Astrocyte of the hippocampus (primary cell): ENCODE measurements at regions not wholly inside any gene's neighbourhood (a gene's known extent, or its start where the extent isn't known, plus 50 kb on each side); places are given as distances from the start of the nearest gene placed in this dataset.
"Not testable (repeated sequence)": the region's sequence is repeated elsewhere in the genome, so short reads cannot be mapped to it uniquely, and the experiment has no call there.

Source experiments
- DNase-seq: peaks from one replicate; pipeline ENCODE4 v3.0.0; 2011; ENCODE audit warnings: low read depth, low spot score

DNA sequence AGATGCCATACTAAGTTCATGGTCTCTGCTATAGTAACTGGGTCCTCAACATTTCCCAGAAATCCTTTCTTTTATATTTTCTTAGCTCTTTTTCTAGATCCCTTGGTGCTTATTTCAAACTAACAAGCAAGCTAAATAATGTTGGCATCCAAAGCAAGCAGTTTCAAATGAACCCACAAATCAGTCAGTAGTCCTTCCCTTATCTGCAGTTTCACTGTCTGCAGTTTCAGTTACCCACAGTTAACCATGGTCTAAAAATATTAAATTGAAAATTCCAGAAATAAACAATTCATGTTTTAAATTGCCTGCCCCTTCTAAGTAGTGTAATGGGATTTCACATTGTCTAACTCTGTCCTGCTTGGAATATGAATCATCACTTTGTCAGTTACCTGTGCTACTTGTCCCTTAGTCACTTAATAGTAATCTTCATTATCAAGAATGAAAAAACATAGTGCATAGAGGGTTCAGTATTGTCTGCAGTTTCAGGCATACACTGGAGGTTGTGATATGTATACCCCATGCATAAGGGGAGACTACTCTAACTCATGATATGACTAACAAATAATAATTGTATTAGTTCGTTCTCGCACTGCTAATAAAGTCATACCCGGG is 633.7 kb downstream of the MECOM start:
- no peak for DNase-seq

DNA sequence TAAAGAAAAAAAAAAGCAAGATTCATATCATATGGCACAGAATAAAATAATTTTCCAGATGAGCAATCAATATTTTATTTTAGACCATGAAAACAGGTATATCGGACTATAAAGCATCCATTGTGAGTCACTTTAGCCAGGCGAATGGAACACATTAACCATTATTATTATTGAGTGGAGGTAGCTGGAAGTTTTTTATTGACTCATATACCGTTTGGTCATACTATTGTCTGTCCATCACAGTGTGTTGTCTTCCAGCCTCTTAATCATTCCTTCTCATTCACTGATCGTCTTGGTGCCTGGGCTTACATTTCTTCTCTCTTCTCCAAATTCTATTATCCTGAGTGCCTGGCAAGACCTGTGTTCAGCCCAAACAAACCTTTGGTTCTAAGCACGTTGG is 634.8 kb downstream of the MECOM start:
- no peak for DNase-seq

DNA sequence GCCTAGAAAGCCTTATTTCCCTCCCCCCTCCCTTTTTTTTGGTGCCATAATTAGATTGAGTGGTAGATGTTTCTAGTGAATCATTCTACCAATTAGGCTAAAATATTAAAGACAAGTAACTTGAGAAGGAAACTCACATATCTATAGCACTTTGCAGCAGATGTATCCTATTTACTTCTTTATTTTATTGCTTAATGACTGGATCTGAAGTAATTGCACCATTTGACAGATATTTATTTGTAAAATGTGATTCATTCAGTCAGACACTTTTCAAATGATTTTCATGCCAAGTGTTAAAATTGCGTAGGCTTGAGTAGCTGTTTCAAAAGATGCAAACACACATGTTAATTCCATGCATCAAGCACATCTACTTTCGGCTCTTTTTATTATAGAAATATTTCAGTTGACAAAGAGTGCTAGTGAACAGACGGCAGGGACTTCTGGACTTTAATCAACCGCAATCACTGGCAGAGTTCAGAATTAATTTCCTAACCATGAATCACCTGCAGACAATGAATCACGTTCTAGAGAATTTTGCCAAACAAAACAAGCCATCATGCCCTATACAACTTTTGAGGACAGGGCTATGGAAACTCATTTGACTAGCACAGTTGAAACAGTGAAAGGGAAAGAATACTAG is 636.8 kb downstream of the MECOM start:
- DNase-seq: peak; percentile 92

DNA sequence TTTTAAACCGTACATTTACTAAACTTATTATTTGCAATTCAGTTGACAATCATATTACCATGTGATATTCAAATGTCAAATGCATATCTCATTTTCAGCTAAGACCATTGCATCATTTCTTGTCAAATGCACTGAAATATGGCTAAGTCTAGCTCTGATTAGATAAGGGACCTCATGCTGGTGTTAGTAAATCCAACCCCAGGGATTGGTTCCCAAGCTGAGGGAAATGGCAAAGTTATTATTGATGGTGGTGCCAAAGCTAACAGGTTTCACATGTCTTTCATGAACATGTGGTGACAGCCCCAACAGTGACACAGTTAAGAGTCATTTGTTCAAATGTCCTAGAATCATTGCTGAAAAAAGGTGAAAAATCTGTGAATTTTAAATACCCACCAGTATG is 641.1 kb downstream of the MECOM start:
- no peak for DNase-seq

DNA sequence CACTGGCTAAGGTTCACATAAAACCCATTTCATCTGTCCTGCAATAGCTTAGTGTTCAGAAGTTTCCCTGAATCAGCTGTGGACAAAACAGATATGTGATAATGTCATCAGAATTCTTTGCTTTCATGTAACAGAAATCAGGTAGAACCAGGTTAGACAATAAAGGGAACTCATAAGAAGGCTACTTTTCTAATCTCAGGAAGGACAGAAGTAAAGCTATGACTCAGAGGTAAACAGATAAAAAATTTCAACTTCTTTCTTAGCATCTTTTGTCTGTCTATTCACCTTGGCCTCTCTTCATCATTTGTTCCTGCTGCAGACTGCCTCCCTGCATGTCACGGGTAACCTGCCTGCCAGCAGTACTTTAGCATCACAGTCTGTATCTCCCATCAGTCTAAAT is 643.1 kb downstream of the MECOM start:
- no peak for DNase-seq

DNA sequence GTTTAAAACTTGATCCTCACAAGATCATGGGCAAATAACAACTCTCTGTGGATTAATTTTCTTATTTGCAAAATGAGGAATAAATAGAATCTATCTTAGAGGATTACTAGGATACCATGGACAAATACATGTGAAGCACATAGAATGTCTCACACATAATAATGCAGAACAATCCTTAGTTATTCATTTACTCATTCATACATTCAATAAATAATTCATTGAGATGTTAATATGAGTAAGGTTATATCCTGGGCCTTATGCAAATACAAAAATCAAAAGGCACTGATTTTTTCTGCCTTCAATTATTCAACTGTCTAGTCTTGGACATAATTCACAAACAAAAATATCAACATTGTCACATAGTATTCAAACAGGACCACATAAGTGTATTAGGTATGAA is 654.1 kb downstream of the MECOM start:
- DNase-seq: no peak

DNA sequence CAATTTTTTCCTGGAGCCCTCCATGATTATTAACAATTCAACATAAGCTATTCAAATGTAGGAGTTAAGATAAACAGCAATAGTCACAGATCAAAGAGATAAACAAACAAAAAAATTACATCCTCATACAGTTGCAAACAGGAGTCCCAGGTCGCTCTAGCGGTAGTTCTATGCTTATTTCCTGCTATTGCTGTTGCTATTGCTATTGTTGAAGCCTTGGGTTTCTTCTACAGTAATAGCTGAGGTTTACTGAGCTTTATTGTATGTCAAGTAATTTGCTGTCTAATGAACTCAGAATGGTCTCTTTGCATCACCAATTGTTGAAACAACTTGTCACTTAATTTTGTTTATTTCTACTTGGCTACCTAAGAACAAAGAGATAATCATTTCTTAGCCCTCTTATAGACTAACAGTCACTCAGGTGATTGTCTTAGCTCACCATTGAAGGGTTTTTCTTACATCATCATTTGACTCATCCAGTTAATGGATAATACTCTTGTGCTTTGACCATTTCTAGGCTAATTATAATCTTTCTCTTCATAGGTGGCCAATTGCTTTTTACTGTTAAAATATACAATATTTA is 654.6 kb downstream of the MECOM start:
- no peak for DNase-seq

DNA sequence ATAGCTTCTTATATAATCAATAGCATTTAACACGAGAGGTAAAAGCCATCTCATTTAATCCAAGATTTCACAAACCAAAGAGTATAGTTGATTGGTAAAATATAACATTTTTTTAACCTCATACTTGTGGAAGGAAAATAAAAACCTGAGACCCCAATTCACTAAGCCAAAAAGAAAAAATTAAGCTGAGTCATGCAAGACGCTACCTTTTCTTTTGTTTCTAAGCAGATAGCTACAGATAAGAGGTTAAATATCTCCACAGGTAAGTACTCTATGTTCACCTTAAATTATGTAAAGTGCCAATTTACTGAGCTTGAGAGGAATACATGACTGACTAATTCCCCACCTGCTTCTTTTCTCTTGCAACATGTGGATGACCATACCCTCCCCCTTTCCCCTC is 656.4 kb downstream of the MECOM start:
- DNase-seq: no peak

DNA sequence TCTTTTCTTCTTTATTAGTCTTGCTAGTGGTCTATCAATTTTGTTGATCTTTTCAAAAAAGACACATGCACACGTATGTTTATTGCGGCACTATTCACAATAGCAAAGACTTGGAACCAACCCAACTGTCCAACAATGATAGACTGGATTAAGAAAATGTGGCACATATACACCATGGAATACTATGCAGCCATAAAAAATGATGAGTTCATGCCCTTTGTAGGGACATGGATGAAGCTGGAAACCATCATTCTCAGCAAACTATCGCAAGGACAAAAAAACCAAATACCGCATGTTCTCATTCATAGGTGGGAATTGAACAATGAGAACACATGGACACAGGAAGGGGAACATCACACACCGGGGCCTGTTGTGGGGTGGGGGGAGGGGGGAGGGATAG is 657.1 kb downstream of the MECOM start:
- not testable (repeated sequence) for DNase-seq

DNA sequence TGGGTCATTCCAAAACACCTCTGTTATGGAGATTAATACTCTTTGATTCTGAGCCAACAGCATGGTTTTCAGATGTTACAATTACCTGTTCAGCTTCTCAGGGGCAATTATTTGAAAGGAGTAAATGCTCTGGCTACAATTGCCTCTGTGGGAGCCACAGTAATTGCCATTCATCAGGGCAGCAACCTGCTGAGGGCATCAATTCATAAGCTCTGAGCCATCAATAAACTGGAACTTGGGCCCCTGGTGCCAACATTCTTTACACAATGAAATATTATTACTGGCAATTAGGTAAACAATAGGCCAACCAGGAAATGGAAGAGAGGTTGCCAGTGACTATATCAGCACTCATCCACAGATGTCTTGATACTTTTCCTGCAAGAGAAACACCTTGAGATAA is 660.8 kb downstream of the MECOM start:
- no peak for DNase-seq

DNA sequence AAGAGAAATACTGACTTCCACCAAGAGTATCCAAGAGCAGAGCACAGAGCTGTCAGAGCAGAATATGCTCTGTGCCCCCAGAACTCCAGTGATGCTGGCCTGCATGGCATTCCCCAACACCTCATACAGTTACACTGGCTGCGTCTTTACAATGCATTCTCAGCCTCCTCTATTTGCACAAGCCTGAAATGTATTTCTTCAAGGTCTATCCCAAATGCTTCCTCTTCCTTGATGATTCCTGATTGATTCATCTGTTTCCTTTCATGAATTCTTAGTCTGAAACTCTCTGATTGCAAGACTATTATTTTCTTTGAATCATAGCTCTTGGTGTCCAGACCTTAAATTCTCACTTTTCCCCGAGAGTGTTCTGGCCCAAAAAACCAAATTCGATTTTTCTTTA is 664.7 kb downstream of the MECOM start:
- no peak for DNase-seq

DNA sequence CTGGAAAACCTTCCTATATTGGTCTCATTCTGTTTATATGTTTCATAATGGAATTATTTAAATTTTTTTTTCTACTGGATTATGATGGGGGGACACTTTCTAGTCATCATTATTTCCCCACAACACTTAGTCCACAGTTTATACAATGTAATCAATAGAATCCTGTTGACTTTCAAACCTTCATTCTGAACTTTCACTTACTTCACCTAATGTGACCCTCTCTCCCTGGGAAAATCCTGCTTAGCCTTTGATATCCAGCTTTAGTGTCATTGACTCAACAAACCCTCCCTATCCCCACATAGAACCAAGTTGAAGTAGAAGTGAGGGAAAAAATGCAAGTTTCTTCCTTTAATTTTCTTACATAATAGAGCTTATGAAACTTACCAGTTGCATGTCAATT is 666.0 kb downstream of the MECOM start:
- no peak for DNase-seq

DNA sequence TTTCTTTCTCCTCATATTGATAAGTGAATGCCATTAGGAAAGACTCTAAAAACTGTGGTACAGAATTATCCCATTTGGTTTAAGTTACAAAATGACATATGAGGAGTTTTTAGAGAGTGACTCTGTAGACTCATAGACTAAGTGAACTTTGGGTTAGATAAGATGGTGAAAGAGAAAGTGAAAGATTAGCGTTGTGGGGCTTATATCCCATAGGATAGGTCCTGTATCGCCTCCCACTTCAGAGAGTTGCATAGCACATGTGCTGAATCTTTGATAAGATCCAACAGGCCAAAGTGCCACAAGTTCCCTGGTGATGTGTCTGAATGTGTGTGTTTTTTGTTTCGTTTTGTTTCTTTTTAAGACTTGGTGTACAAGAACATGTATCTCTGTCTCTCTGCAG is 666.9 kb downstream of the MECOM start:
- no peak for DNase-seq

DNA sequence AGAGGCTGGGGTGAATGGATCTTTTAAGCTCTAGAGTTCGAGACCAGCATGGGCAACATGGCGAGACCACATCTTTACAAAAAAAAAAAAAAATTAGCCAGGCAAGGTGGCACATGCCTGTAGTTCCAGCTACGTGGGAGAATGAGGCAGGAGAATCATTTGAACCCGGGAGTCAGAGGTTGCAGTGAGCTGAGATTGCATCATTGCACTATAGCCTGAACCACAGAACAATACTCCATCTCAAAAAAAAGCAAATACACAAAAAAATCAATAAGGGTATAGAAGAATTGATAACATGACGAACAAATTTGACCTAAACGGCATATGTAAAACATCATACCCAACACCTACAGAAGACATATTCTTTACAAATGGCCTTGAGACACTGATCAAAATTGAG is 668.4 kb downstream of the MECOM start:
- no peak for DNase-seq

DNA sequence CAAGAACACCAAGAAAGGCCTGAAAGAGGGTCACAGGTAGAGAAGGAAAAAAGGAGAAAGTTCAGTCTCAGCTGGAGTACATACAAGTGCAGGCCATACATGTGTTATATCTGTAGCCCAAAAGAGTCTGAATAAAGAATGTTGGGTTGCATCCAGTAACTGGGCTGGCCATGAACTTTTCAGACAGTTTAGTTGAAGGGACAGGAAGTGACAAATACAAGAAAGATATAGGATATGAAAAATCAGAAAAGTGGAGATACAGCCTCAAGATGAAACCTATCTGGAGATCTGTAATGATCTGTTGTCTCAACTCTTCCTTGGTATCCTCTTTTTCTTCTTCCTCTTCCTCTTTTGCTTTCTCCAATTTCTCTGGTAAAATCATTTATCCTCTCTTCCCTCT is 671.7 kb downstream of the MECOM start:
- DNase-seq: no peak

DNA sequence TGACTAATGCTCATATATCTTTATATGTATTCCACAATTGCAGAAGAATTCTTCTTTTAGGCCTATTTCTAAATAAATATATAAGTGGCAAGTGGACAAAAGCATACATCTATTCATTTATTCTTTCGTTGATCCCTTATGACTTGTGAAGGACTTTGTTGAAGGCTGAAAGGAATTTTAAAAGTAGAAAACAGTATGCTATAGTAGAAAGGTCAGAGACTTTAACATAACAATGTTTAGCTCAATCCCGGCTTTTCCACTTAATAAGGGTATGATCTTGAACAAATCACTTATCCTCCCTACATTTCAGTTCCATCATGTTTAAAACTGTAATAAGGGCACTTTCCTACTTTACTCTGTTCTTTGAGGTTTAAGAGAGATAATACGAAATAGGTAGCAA is 672.9 kb downstream of the MECOM start:
- no peak for DNase-seq

DNA sequence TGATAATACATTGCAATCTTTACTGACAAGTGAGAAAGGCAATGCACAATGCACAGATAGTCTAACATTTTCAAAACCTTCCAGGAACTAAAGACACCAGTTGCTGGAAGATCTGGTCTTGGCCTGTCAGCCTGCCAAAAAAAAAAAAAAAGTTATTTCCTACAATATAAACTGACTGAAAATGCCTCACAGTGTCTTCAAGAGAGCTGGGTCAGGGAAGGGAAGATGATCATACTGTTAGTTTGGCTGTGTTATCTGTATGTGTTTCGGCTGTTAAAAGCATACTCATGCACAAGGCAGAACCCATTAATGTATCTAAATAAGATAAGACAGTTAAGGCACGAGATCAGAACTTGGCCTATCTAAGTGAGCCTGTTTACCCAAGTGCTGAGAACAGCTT is 673.4 kb downstream of the MECOM start:
- no peak for DNase-seq

DNA sequence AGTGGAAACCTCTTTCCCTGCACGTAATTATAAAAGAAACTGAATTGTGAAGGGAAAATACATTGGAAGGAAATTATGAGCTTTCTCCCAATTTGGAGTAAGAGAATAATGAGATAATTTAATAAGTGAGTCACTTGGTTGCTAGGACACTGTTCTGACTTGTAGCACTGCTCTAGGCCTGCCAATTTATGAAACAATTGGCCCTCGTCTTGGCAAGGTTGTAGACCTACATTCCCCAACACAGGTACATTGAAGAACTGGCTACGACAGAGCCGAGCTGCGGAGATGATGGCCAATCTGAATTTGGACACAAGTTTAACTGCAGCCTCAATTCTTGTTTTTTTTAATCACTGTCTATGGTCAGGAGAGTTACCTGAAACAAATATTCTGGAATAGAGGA is 674.1 kb downstream of the MECOM start:
- peak; percentile 28 for DNase-seq

DNA sequence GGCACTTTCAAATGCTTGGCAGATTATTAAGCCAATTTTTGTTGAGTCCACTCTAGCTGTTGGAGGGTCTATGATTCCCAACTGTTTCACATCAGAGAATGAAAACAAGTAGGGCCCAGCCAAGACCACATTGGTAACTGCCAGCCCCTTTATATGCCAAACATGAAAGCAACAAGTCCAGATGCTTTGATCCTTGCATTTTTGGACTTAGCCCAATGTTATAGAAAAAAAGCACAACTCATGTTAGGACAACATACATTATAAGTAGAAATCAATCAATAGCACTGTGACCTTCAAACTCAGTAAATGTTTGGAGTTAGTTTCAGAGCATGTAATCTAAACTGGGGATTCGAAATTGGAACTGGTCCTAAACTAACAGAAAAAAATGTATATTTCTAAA is 674.7 kb downstream of the MECOM start:
- no peak for DNase-seq

DNA sequence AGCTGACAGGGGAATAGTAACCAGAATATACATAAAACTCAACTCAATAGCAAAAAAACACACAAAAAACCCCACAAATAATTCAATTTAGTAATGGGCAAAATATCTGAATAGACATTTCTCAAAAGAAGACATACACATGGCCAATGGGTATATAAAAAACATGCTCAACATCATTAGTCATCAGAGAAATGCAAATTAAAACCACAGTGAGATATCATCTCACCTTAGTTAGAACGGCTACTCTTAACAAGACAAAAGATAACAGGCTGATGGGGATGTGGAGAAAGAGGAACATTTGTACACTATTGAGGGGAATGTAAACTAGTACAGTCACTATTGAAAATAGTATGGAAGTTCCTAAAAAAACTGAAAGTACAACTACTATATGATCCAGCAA is 678.6 kb downstream of the MECOM start:
- no peak for DNase-seq

DNA sequence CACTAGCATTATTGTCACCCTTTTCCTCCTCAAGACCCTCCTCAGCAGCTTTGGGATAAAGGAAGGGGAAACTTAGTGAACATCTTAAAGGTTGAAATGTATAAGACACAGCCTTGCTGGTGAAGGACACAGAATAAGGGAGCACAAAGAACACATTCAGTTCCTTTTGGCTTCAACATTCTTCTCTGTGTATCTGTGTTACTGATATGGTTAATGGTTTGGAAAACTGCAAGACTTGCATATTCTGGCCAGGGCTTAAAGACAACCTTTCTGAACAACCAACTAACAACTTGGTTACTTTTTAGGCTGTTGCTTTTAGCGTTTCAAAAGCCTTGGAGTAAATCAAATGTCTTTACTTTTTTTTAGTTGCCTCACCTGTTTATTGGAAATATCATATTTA is 680.5 kb downstream of the MECOM start:
- peak; percentile 8 for DNase-seq

DNA sequence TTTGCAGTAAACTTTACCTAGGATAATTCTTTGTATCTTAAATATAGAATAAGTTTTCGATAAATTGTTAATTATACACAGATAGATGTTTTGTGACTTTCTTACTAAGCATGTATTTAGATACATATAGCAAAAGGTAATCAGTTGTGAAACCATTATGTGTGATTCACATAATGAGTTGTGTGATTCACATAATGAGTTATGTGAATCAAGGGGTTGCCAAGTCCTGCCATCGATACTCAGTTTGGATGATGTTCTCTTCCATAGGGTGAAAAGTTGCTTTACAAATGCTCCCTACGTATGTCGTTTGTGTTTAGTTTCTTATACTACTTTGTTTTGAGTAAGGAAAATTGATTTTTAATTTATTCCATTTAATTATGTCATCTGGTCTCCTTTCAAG is 682.1 kb downstream of the MECOM start:
- DNase-seq: no peak

DNA sequence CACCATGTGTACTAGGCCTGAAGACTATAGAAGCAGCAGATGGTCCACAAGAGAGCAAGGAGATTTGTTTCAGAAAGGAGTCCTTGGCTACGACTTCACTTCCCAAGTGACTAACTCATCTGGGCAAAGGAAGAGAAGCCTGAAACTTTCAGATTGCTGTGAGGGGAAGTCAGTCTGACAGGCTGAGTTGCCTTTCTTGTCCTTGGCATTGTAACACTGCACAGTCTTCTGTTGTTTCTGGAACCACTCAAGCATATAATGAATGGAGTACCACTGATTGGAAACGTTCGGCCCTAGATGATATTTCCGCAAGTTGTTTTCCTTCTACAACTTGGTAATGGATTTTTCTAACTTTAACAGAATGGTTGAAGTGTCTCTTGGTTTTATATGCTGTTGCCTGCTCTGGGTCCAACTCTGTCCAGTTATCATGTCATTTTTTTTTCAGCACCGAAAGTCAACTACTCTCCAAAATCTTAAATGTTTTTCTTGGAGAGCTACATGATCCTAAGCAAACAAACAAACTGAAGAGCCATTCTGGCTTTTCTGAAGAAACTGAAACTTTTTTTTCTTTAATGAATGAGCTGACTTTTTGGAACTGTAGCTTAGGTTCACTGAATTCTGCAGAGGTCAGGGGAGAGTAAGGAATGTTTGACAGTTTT is 685.7 kb downstream of the MECOM start:
- DNase-seq: peak; percentile 71
